ENCODE measurements at regions not wholly inside any gene's neighbourhood (a gene's known extent, or its start where the extent isn't known, plus 50 kb on each side); places are given as distances from the start of the nearest gene placed in this dataset.

- no peaks in the 10 kb centered on the region for H3K79me2 ChIP-seq
- H3K4me3 ChIP-seq, result no peak overlapping the region
- no peaks in the 10 kb centered on the region for H4K20me1 ChIP-seq (ENCODE audit: insufficient read depth, poor library complexity, severe bottlenecking)
- WGBS (ENCODE audit: low lambda C conversion rate, missing lambda C conversion rate), result 93% methylated on average over 3 of the region's 3 CpGs
- H3K27ac ChIP-seq, result no peak overlapping the region
- H3K9me3 ChIP-seq (ENCODE audit: low read depth), result no peaks in the 10 kb centered on the region
- no peaks in the 10 kb centered on the region for H3K36me3 ChIP-seq (replicated peaks; ENCODE audit: insufficient read depth, low read depth)
- H3K9me2 ChIP-seq (replicated peaks; ENCODE audit: insufficient read depth), result no peaks in the 10 kb centered on the region
- no peak overlapping the region for H2AFZ ChIP-seq
- no peak for DNase-seq (ENCODE audit: low spot score)
- peaks cover 45% of the 10 kb centered on the region for H3K4me1 ChIP-seq (ENCODE audit: insufficient read depth)
- H3K4me2 ChIP-seq, result no peak overlapping the region
- no peak for TF ChIP-seq EZH2phosphoT487 (IDR thresholded peaks at IDR 0.05; ENCODE audit: low read depth, severe bottlenecking, unreplicated experiment)
- no peak for TF ChIP-seq EZH2 (IDR thresholded peaks at IDR 0.05; ENCODE audit: borderline replicate concordance)
- TF ChIP-seq CTCF (IDR thresholded peaks at IDR 0.05; ENCODE audit: poor library complexity), result no peak
- no peaks in the 10 kb centered on the region for H3K27me3 ChIP-seq
These were observed 139.9 kb downstream of the GADD45G start for GRCh38 chr9:89744730-89745129.

GRCh38 chr9:89745601-89746376, 141.0 kb downstream of the GADD45G start:
- Histone ChIP-seq H3K27me3 (no peaks in the 10 kb centered on the region), H2AFZ (no peak overlapping the region), H3K9me3 (ENCODE audit: low read depth) (no peaks in the 10 kb centered on the region), H3K9me2 (replicated peaks; ENCODE audit: insufficient read depth) (no peaks in the 10 kb centered on the region), H4K20me1 (ENCODE audit: insufficient read depth, poor library complexity, severe bottlenecking) (no peaks in the 10 kb centered on the region), H3K36me3 (replicated peaks; ENCODE audit: insufficient read depth, low read depth) (no peaks in the 10 kb centered on the region), H3K79me2 (no peaks in the 10 kb centered on the region), H3K4me1 (ENCODE audit: insufficient read depth) (peaks cover 54% of the 10 kb centered on the region), H3K27ac (peak overlapping the region; percentile 50), H3K4me2 (no peak overlapping the region), H3K4me3 (no peak overlapping the region)
- WGBS (ENCODE audit: low lambda C conversion rate, missing lambda C conversion rate), result 82% methylated on average over 9 of the region's 9 CpGs
- DNase-seq (ENCODE audit: low spot score), result no peak
- TF ChIP-seq EZH2phosphoT487 (IDR thresholded peaks at IDR 0.05; ENCODE audit: low read depth, severe bottlenecking, unreplicated experiment) (no peak), CTCF (IDR thresholded peaks at IDR 0.05; ENCODE audit: poor library complexity) (no peak), EZH2 (IDR thresholded peaks at IDR 0.05; ENCODE audit: borderline replicate concordance) (no peak)

- 66% methylated on average over 15 of the region's 15 CpGs for WGBS (ENCODE audit: low lambda C conversion rate, missing lambda C conversion rate)
- Histone ChIP-seq H3K79me2 (no peaks in the 10 kb centered on the region), H3K27ac (peak overlapping the region; percentile 76), H4K20me1 (ENCODE audit: insufficient read depth, poor library complexity, severe bottlenecking) (no peaks in the 10 kb centered on the region), H3K9me3 (ENCODE audit: low read depth) (no peaks in the 10 kb centered on the region), H3K4me1 (ENCODE audit: insufficient read depth) (peaks cover 62% of the 10 kb centered on the region), H3K4me2 (no peak overlapping the region), H2AFZ (no peak overlapping the region), H3K9me2 (replicated peaks; ENCODE audit: insufficient read depth) (no peaks in the 10 kb centered on the region), H3K27me3 (no peaks in the 10 kb centered on the region), H3K36me3 (replicated peaks; ENCODE audit: insufficient read depth, low read depth) (no peaks in the 10 kb centered on the region), H3K4me3 (no peak overlapping the region)
- peak; percentile 69 for DNase-seq (ENCODE audit: low spot score)
- no peak for TF ChIP-seq EZH2phosphoT487 (IDR thresholded peaks at IDR 0.05; ENCODE audit: low read depth, severe bottlenecking, unreplicated experiment)
These were observed 141.7 kb downstream of the GADD45G start for GRCh38 chr9:89746385-89747116.

- DNase-seq (ENCODE audit: low spot score), result no peak
- Histone ChIP-seq H3K4me3 (no peak overlapping the region), H4K20me1 (ENCODE audit: insufficient read depth, poor library complexity, severe bottlenecking) (no peaks in the 10 kb centered on the region), H3K79me2 (no peaks in the 10 kb centered on the region), H3K27ac (peak overlapping the region; percentile 76), H3K36me3 (replicated peaks; ENCODE audit: insufficient read depth, low read depth) (no peaks in the 10 kb centered on the region), H3K4me2 (no peak overlapping the region), H3K9me3 (ENCODE audit: low read depth) (no peaks in the 10 kb centered on the region), H3K27me3 (no peaks in the 10 kb centered on the region), H2AFZ (no peak overlapping the region), H3K9me2 (replicated peaks; ENCODE audit: insufficient read depth) (no peaks in the 10 kb centered on the region), H3K4me1 (ENCODE audit: insufficient read depth) (peaks cover 62% of the 10 kb centered on the region)
- 88% methylated on average over 13 of the region's 13 CpGs for WGBS (ENCODE audit: low lambda C conversion rate, missing lambda C conversion rate)
- TF ChIP-seq CTCF (IDR thresholded peaks at IDR 0.05; ENCODE audit: poor library complexity) (no peak), EZH2phosphoT487 (IDR thresholded peaks at IDR 0.05; ENCODE audit: low read depth, severe bottlenecking, unreplicated experiment) (no peak), EZH2 (IDR thresholded peaks at IDR 0.05; ENCODE audit: borderline replicate concordance) (no peak)
These were observed 142.8 kb downstream of the GADD45G start for GRCh38 chr9:89747596-89747995.

Measured in hepatocyte (in vitro differentiated cells).